Activated CD8-positive, alpha-beta memory T cell treated with anti-CD3 and anti-CD28 coated beads, Interleukin-2, amount 50 U/mL, for 24 hours (primary cell): ENCODE measurements at regions not wholly inside any gene's neighbourhood (a gene's known extent, or its start where the extent isn't known, plus 50 kb on each side); places are given as distances from the start of the nearest gene placed in this dataset.
"Not testable (repeated sequence)": the region's sequence is repeated elsewhere in the genome, so short reads cannot be mapped to it uniquely, and the experiment has no call there.

Experiments
- DNase-seq: peaks from one replicate; pipeline ENCODE4 v3.0.0-alpha.2; 2020; ENCODE audit errors: extremely low read depth

- no peak for DNase-seq
Observed at GRCh38 chr9:96064826-96065481, 189.5 kb downstream of the ERCC6L2 start.

GRCh38 chr9:96062854-96063253, 187.4 kb downstream of the ERCC6L2 start:
- no peak for DNase-seq

- DNase-seq: no peak
Observed at GRCh38 chr9:96062031-96062430, 186.5 kb downstream of the ERCC6L2 start.

- DNase-seq: no peak
Observed at GRCh38 chr9:96061293-96061987, 185.9 kb downstream of the ERCC6L2 start.

GRCh38 chr9:96058218-96058617, 182.7 kb downstream of the ERCC6L2 start:
- no peak for DNase-seq

GRCh38 chr9:96057155-96057554, 181.7 kb downstream of the ERCC6L2 start:
- DNase-seq: no peak

GRCh38 chr9:96056226-96056625, 180.7 kb downstream of the ERCC6L2 start:
- no peak for DNase-seq

GRCh38 chr9:96054248-96054647, 178.8 kb downstream of the ERCC6L2 start:
- DNase-seq: not testable (repeated sequence)

GRCh38 chr9:96052686-96053085, 177.2 kb downstream of the ERCC6L2 start:
- DNase-seq: no peak

GRCh38 chr9:96051423-96051822, 175.9 kb downstream of the ERCC6L2 start:
- DNase-seq: no peak

GRCh38 chr9:96050861-96051155, 175.3 kb downstream of the ERCC6L2 start:
- DNase-seq: no peak

- DNase-seq: no peak
Observed at GRCh38 chr9:96050048-96050860, 174.8 kb downstream of the ERCC6L2 start.

- no peak for DNase-seq
Observed at GRCh38 chr9:96048956-96049831, 173.7 kb downstream of the ERCC6L2 start.

GRCh38 chr9:96048104-96048955, 172.8 kb downstream of the ERCC6L2 start:
- DNase-seq: no peak

GRCh38 chr9:96047741-96048103, 172.2 kb downstream of the ERCC6L2 start:
- DNase-seq: no peak

GRCh38 chr9:96047116-96047639, 171.7 kb downstream of the ERCC6L2 start:
- DNase-seq: no peak

- DNase-seq: no peak
Observed at GRCh38 chr9:96045811-96046210, 170.3 kb downstream of the ERCC6L2 start.

GRCh38 chr9:96044401-96044800, 168.9 kb downstream of the ERCC6L2 start:
- no peak for DNase-seq

- DNase-seq: no peak
Observed at GRCh38 chr9:96040591-96041461, 165.3 kb downstream of the ERCC6L2 start.

GRCh38 chr9:96038914-96039313, 163.4 kb downstream of the ERCC6L2 start:
- DNase-seq: no peak
